IMR-90 (cell line): ENCODE measurements at regions not wholly inside any gene's neighbourhood (a gene's known extent, or its start where the extent isn't known, plus 50 kb on each side); places are given as distances from the start of the nearest gene placed in this dataset.

Experiments used
- ATAC-seq: fragments of 200-7000 bp; cut with Tn5 transposase; 2 replicates; pipeline ENCODE4 v1.9.1; 2020; ENCODE audit warnings: low read depth, mild to moderate bottlenecking, moderate library complexity
- BruUV-seq: library from RNA; stranded (reverse); fragments of 400-500 nt; replicated peaks from 2 replicates; lab custom pipeline; 2021; lab: Mats Ljungman, UMichigan
- CTCF ChIA-PET: fragments of 300-600 bp; formaldehyde crosslinking; extraction: SDS; loops from one replicate; lab custom pipeline; 2021; ENCODE audit warnings: antibody characterized with exemption; lab: Yijun Ruan, JAX
- POLR2A ChIA-PET: fragments of 300-600 bp; sonication (Branson Sonifier 250); formaldehyde crosslinking; loops from one replicate; lab custom pipeline; 2022; ENCODE audit warnings: antibody characterized with exemption; ENCODE audit not compliant: unreplicated experiment; lab: Charles Lee
- DNase-seq: peaks from one replicate; pipeline ENCODE4 v3.0.0; 2013
- H2AFZ ChIP-seq: replicated peaks from 2 replicates; pipeline ENCODE3; 2013; ENCODE audit warnings: low read length, mild to moderate bottlenecking; ENCODE audit not compliant: poor library complexity
- H2AK5ac ChIP-seq: 2 replicates; pipeline ENCODE4 v1.6.1; 2013; ENCODE audit warnings: low read depth, low read length, inconsistent platforms
- H2AK9ac ChIP-seq: replicated peaks from 2 replicates; pipeline ENCODE3; 2013; ENCODE audit warnings: mild to moderate bottlenecking, low read depth, low read length, moderate library complexity; ENCODE audit not compliant: poor library complexity
- H2BK120ac ChIP-seq: 2 replicates; pipeline ENCODE4 v1.6.1; 2013; ENCODE audit warnings: low read depth, low read length, inconsistent platforms
- H2BK15ac ChIP-seq: 3 replicates; pipeline ENCODE4 v1.6.1; 2013; ENCODE audit warnings: low read depth, low read length, inconsistent platforms
- H2BK20ac ChIP-seq: 2 replicates; pipeline ENCODE4 v1.6.1; 2013; ENCODE audit warnings: low read depth, mild to moderate bottlenecking, inconsistent platforms, low read length, moderate library complexity
- H2BK5ac ChIP-seq: 2 replicates; pipeline ENCODE4 v1.6.1; 2013; ENCODE audit warnings: mild to moderate bottlenecking, low read depth, low read length, inconsistent platforms; ENCODE audit not compliant: poor library complexity, severe bottlenecking
- H3K14ac ChIP-seq: replicated peaks from 2 replicates; pipeline ENCODE4 v1.6.1; 2013; ENCODE audit warnings: low read depth, low read length, inconsistent platforms
- H3K18ac ChIP-seq: 2 replicates; pipeline ENCODE4 v1.6.1; 2013; ENCODE audit warnings: low read depth, low read length, control low read depth
- H3K23ac ChIP-seq: 2 replicates; pipeline ENCODE4 v1.6.1; 2013; ENCODE audit warnings: low read depth, low read length, inconsistent platforms
- H3K27ac ChIP-seq: 2 replicates; pipeline ENCODE4 v1.5.1; 2013; ENCODE audit warnings: mild to moderate bottlenecking, control low read depth, low read length; ENCODE audit not compliant: insufficient read depth
- H3K27me3 ChIP-seq: 2 replicates; pipeline ENCODE4 v1.6.1; 2013; ENCODE audit warnings: low read length; ENCODE audit not compliant: control insufficient read depth, insufficient read depth
- H3K36me3 ChIP-seq: 2 replicates; pipeline ENCODE4 v1.6.1; 2013; ENCODE audit warnings: low read length, mixed read lengths; ENCODE audit not compliant: control insufficient read depth, insufficient read depth
- H3K4ac ChIP-seq: 2 replicates; pipeline ENCODE4 v1.6.1; 2013; ENCODE audit warnings: low read depth, low read length, inconsistent platforms
- H3K4me1 ChIP-seq: 2 replicates; pipeline ENCODE4 v1.6.1; 2013; ENCODE audit warnings: low read length, mixed read lengths; ENCODE audit not compliant: control insufficient read depth, insufficient read depth
- H3K4me2 ChIP-seq: 2 replicates; pipeline ENCODE4 v1.6.1; 2013; ENCODE audit warnings: low read depth, mild to moderate bottlenecking, control low read depth, low read length, moderate library complexity
- H3K4me3 ChIP-seq: 2 replicates; pipeline ENCODE4 v1.5.1; 2013; ENCODE audit warnings: low read depth, mild to moderate bottlenecking, control low read depth, low read length, moderate library complexity; ENCODE audit not compliant: insufficient read depth
- H3K56ac ChIP-seq: 2 replicates; pipeline ENCODE4 v1.6.1; 2013; ENCODE audit warnings: low read length, inconsistent platforms; ENCODE audit not compliant: insufficient read depth; ENCODE audit errors: extremely low read depth
- H3K79me1 ChIP-seq, 2 experiments: 2 replicates each; pipeline ENCODE4 v1.6.1; 2013; ENCODE audit warnings: low read length in 2 of 2, inconsistent platforms in 1 of 2, low read depth in 1 of 2
- H3K9ac ChIP-seq: 2 replicates; pipeline ENCODE4 v1.6.1; 2013; ENCODE audit warnings: low read depth, low read length, control low read depth
- H3K9me1 ChIP-seq: 2 replicates; pipeline ENCODE4 v1.6.1; 2013; ENCODE audit warnings: low read length, inconsistent platforms; ENCODE audit not compliant: insufficient read depth
- H3K9me3 ChIP-seq: 2 replicates; pipeline ENCODE4 v1.6.1; 2013; ENCODE audit warnings: low read length; ENCODE audit not compliant: control insufficient read depth, insufficient read depth
- H4K20me1 ChIP-seq: 2 replicates; pipeline ENCODE4 v1.6.1; 2013; ENCODE audit warnings: low read length, inconsistent platforms; ENCODE audit not compliant: insufficient read depth
- H4K5ac ChIP-seq: 2 replicates; pipeline ENCODE4 v1.6.1; 2013; ENCODE audit warnings: mild to moderate bottlenecking, low read depth, low read length, control low read depth
- H4K8ac ChIP-seq, 2 experiments: 2 replicates each; pipeline ENCODE4 v1.6.1; 2013; ENCODE audit warnings: low read depth in 2 of 2, low read length in 2 of 2, control low read depth in 1 of 2, inconsistent platforms in 1 of 2
- H4K91ac ChIP-seq: 2 replicates; pipeline ENCODE4 v1.6.1; 2013; ENCODE audit warnings: low read depth, low read length, inconsistent platforms; ENCODE audit not compliant: insufficient read depth
- BHLHE40 ChIP-seq: fragments of 150-350 bp; IDR thresholded peaks from 2 replicates; pipeline ENCODE4 v1.6.1; 2016; ENCODE audit warnings: mild to moderate bottlenecking, low read depth, low read length
- CEBPB ChIP-seq: IDR thresholded peaks from 2 replicates; pipeline ENCODE4 v1.6.1; 2012; ENCODE audit warnings: low read depth, low read length, improper control_type of control experiment
- CHD1 ChIP-seq: IDR thresholded peaks from 2 replicates; pipeline ENCODE4 v1.6.1; 2012; ENCODE audit warnings: low read depth, low read length, improper control_type of control experiment
- CTCF ChIP-seq: conservative IDR thresholded peaks from 2 replicates; pipeline ENCODE4 v1.5.1; 2012; ENCODE audit warnings: mild to moderate bottlenecking, low read depth, low read length, improper control_type of control experiment
- ELK1 ChIP-seq: fragments of 150-350 bp; IDR thresholded peaks from 2 replicates; pipeline ENCODE4 v1.6.1; 2016; ENCODE audit warnings: low read depth, mild to moderate bottlenecking, low read length, moderate library complexity, borderline replicate concordance
- FOS ChIP-seq: fragments of 150-350 bp; IDR thresholded peaks from 2 replicates; pipeline ENCODE4 v1.6.1; 2016; ENCODE audit warnings: low read depth, low read length
- MAFK ChIP-seq: IDR thresholded peaks from 2 replicates; pipeline ENCODE4 v1.6.1; 2012; ENCODE audit warnings: low read depth, low read length, improper control_type of control experiment
- MAZ ChIP-seq: IDR thresholded peaks from 2 replicates; pipeline ENCODE4 v1.6.1; 2012; ENCODE audit warnings: low read depth, mild to moderate bottlenecking, low read length, improper control_type of control experiment, moderate library complexity, borderline replicate concordance
- MXI1 ChIP-seq: IDR thresholded peaks from 2 replicates; pipeline ENCODE4 v1.6.1; 2012; ENCODE audit warnings: low read depth, mild to moderate bottlenecking, low read length, moderate library complexity, borderline replicate concordance
- NFE2L2 ChIP-seq: fragments of 150-350 bp; IDR thresholded peaks from 2 replicates; pipeline ENCODE4 v1.6.1; 2016; ENCODE audit warnings: low read depth, mild to moderate bottlenecking, low read length
- POLR2A ChIP-seq: IDR thresholded peaks from 2 replicates; pipeline ENCODE4 v1.6.1; 2012; ENCODE audit warnings: mild to moderate bottlenecking, low read depth, low read length
- RAD21 ChIP-seq: IDR thresholded peaks from 2 replicates; pipeline ENCODE4 v1.6.1; 2012; ENCODE audit warnings: low read length, improper control_type of control experiment
- RCOR1 ChIP-seq: IDR thresholded peaks from 2 replicates; pipeline ENCODE4 v1.6.1; 2012; ENCODE audit warnings: mild to moderate bottlenecking, low read length, improper control_type of control experiment; ENCODE audit not compliant: insufficient replicate concordance
- RFX5 ChIP-seq: IDR thresholded peaks from 2 replicates; pipeline ENCODE4 v1.8.0; 2012; ENCODE audit warnings: low read depth, mild to moderate bottlenecking, low read length, moderate library complexity
- SMC3 ChIP-seq: fragments of 150-350 bp; IDR thresholded peaks from 2 replicates; pipeline ENCODE4 v1.6.1; 2016; ENCODE audit warnings: low read depth, mild to moderate bottlenecking, antibody characterized with exemption, low read length, moderate library complexity
- USF2 ChIP-seq: fragments of 150-350 bp; IDR thresholded peaks from 2 replicates; pipeline ENCODE4 v1.6.1; 2017; ENCODE audit warnings: mild to moderate bottlenecking, antibody characterized with exemption, low read length, low read depth
- WGBS, 2 experiments: methylation state at CpG; one replicate each; pipeline versions ENCODE4 v1.1.5 to v1.1.7; 2013; ENCODE audit warnings: missing lambda C conversion rate in 2 of 2; ENCODE audit not compliant: insufficient read length in 1 of 2; ENCODE audit errors: extremely low coverage in 2 of 2; 5-methylcytosine and 5-hydroxymethylcytosine counted together
- dilution Hi-C: fragments of 300-500 bp; cut with HindIII; formaldehyde crosslinking; loops from one replicate; pipeline ENCODE4 v1.14.3; 2018; ENCODE audit warnings: low sequenced_read_pairs; ENCODE audit not compliant: unreplicated experiment
- in situ Hi-C: fragments of 300-500 bp; cut with MboI; formaldehyde crosslinking; loops from 3 replicates; pipeline ENCODE4 v1.14.3; 2019; ENCODE audit warnings: low sequenced_read_pairs, inconsistent platforms, mixed read lengths
- intact Hi-C: fragments of 100-400 bp; cut with micrococcal nuclease; formaldehyde crosslinking; loops from 2 replicates; pipeline ENCODE4 v1.10.0; 2022

- Histone ChIP-seq H4K20me1 (no peaks in the 10 kb centered on the region), H3K18ac (no peak overlapping the region), H3K9ac (no peak overlapping the region), H3K4me1 (peaks cover 3% of the 10 kb centered on the region; the same call in 1 of the 2 replicates), H3K79me1 (no peaks in the 10 kb centered on the region), H3K9me3 (no peaks in the 10 kb centered on the region), H2AK9ac (no peak overlapping the region), H4K5ac (no peak overlapping the region), H4K8ac (no peak overlapping the region), H3K4me2 (no peak overlapping the region), H3K36me3 (no peaks in the 10 kb centered on the region), H2AK5ac (no peak overlapping the region), H3K9me1 (no peaks in the 10 kb centered on the region), H3K56ac (no peak overlapping the region), H3K27ac (no peak overlapping the region), H2AFZ (no peak overlapping the region), H3K4ac (no peak overlapping the region), H2BK120ac (no peak overlapping the region), H2BK15ac (no peak overlapping the region), H3K27me3 (no peaks in the 10 kb centered on the region), H3K14ac (no peak overlapping the region), H2BK20ac (no peak overlapping the region), H4K91ac (no peak overlapping the region), H2BK5ac (no peak overlapping the region), H3K4me3 (no peak overlapping the region), H3K23ac (no peak overlapping the region)
- intact Hi-C loops = no loop called here
- DNase-seq (no peak), ATAC-seq (no peak)
- dilution Hi-C loops = no loop called here
- in situ Hi-C loops = no loop called here
- no peak for TF ChIP-seq USF2
- TF ChIP-seq NFE2L2 = no peak
- TF ChIP-seq MXI1 = no peak
- TF ChIP-seq CTCF = no peak
- no peak for TF ChIP-seq CHD1
- no peak for TF ChIP-seq MAZ
- no peak for TF ChIP-seq CEBPB
- no peak for TF ChIP-seq MAFK
- TF ChIP-seq SMC3 = no peak
- no peak for TF ChIP-seq RFX5
- no peak for TF ChIP-seq FOS
- TF ChIP-seq BHLHE40 = no peak
- TF ChIP-seq ELK1 = no peak
- no peak for TF ChIP-seq POLR2A
- no peak for TF ChIP-seq RCOR1
- no peak for TF ChIP-seq RAD21
- BruUV-seq = no TSS peak
- ChIA-PET CTCF (no interaction called here), POLR2A (no interaction called here)
- no CpG with 5 or more reads among the region's 8 CpGs for WGBS, 2 experiments
Measured at GRCh38 chr15:95469496-95470000, 861.0 kb upstream of the NR2F2 start.
